ENCODE measurements at regions not wholly inside any gene's neighbourhood (a gene's known extent, or its start where the extent isn't known, plus 50 kb on each side); places are given as distances from the start of the nearest gene placed in this dataset.

DNA sequence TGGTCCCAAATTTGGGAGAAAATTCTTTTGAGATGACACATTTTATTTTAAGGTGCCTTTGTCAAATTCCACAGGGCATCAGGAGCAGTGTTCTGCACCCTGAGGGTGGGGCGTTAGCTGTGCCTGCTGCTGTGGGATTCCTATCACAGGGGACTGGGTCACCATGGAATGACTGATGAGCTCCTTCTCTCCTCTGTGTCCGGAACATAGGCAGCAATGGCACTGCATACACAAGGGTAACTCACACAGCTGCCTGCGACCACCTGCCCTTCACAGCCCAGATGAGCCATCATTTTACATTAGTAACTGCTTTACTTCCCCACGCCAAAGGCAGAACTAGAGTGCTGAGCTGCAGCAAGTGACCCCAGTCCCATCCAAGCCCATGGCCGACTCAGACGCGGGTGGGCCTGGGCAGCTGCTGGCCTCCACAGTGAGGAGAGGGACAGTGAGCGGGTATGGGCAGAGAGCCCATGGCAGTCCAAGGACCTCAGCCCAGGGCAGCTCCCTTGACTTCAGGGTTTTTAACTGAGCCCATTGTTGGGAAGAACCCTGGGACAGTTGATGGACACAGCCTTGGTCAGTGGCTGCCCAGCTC, 93.7 kb downstream of the GADD45G start:
- no peak for DNase-seq

DNA sequence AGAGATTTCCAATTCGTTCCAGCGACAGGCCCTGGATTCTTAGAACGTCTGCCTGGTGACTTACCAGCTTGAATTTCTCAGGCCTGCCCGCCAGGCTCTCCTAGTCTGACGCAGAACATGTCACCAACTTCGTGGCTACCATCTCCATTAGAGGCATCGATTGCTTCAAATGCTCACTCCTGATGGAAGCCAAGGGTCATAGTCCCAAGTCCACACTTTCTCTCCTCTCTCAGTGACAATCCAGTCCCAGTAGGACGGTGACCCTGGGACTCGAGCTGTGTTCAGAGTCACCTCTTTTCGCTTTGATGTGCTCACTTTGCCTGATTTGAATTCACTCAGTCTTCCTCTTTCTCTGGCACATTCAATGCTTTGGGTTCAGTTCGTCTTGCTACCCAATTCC, 94.8 kb downstream of the GADD45G start:
- no peak for DNase-seq

GRCh38 chr9:89701221-89701798, 96.5 kb downstream of the GADD45G start:
- no peak for DNase-seq

DNA sequence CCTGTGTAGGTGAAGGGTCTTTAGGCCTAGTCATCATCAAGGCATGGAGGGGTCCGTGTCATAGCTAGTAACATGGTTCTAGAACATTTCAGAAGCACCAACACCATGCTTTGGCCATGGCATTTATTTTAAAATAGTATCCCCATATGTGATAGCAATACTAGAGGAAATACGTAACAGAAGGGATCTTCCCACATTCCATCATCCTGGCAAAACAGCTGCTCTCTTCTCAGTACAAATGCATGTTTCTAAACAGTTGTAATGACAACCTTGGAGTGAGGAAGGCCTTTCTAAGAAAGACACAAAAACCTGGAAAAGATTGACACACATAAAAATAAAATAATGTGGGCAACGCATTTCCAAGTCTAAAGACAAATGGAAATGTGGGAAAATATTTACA, 97.6 kb downstream of the GADD45G start:
- DNase-seq: no peak

DNA sequence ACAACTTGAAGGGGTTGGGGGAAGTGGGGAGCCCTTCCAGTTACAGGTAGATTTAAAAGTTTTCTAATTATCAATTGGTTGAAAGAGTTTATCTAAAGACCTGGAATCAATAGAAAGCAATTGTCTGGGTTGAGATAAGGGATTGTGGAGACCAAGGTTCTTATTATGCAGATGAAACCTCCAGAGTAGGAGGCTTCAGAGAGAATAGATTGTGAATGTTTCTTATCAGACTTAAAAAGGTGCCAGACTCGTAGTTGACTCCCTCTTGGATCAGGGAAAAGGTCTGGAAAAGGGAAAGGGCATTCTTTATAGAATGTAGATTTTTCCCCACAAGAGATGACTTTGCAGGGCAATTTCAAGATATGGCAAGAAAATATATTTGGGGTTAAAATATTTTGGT, 100.8 kb downstream of the GADD45G start:
- DNase-seq: no peak

DNA sequence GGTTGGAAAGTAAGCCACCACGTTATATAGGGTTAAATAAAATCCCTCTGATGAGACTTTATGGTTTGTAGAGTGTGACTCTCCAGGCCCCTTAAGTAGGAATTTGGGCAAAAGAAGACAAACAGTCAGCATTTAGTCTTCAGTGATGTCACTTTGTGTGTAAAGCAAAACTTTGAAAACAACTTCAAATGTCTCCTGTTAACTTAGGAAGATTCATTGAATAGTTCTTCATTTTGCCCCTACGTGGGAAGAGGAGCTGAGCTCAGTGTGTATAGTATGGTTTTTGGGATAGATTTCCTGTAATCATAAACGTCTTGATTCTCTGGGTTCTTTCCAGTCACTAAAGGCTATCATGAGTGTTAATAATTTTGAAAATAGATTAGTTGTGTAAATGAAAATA, 101.3 kb downstream of the GADD45G start:
- DNase-seq: no peak

DNA sequence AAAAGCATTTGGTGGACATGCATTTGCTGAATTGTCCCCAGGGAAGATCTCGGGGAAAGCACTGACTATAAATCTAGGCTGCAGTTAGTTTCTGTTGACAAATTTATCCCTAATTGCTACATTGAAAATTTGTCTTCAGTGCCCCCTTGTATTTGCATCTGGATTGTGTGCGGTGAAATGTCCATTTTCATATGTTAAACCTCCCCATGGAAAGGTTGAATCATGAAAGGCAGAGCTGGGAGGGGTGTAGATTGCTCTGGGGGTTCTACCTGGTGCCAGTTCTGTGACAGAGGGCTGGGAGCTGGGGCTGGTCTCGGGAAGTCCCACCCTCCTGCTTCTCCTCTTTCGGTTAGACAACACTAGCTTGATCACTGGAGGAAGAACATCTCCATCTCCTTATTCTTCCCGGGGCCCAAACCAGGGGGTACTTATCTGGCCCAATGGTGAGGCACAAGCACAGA, 101.9 kb downstream of the GADD45G start:
- DNase-seq: no peak

- DNase-seq: no peak
These were observed 105.9 kb downstream of the GADD45G start for GRCh38 chr9:89710697-89711096.

DNA sequence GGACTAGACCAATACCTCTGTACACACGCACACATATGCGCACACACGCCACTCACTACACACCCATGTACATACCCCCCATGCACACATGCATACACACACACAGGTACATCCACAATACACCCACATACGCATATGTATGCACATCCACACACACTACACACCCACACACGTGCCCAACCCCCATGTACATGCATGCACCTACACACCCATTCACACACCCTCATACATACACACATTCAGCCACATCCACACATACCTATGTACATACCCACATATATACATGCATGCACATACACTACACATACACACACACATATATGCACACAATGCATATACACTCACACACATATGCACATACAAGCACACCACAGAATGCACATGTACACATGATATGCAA, 107.1 kb downstream of the GADD45G start:
- no peak for DNase-seq

GRCh38 chr9:89712283-89712682, 107.5 kb downstream of the GADD45G start:
- DNase-seq: no peak

DNA sequence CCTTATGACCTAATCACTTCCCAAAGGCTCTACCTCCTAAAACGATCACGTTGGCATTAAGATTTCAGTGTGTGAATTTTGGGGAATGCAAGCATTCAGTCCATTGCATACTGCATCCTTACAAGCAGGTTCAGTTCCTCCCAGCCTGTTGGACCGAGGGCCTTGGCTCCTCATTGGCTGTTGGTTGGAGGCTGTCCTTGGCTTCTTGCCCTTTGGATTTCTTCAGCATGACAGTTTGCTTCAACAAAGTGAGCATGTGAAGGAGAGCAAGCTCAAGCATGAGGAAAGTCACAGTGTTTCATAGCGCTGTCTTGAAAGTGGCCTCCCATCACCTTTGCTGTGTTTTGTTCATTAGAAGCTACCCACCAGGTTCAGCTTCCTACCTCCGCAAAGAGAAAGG, 109.5 kb downstream of the GADD45G start:
- DNase-seq: no peak

- DNase-seq: no peak
These were observed 110.6 kb downstream of the GADD45G start for GRCh38 chr9:89715318-89715858.

DNA sequence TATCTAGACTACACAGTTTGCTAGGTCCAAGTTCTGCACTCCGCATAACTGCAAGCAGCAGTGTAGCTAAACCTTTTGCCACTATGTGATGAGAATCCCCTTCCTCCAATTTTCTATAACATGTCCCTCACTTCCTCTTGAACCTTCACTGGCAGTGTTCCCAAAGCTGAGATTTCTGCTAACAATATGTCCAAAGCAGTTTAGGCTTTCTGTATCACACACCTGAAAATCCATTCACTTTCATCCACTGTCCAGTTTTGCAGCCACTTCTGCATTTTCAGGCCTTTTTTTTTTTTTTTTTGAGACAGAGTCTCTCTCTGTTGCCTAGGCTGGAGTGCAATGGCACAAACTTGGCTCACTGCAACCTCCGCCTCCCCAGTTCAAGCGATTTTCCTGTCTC, 111.1 kb downstream of the GADD45G start:
- DNase-seq: no peak

DNA sequence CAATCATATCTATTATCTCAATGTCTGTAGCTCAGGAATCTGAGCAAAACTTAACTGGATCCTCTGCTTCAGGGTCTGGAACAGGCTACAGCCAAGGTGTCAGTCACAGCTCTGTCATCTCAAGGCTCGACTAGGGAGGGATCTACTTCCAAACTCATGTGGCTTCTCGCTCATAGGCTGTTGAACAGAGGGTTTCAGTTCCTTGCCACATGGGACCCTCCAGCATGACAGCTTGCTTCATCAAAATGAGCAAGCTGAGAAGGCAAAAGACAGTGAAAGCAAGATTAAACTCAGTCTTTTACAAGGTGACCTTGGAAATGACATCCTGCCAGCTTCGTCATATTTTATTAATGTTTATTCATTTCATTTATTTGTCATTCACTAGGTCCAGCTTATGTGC, 111.7 kb downstream of the GADD45G start:
- DNase-seq: no peak

- no peak for DNase-seq
These were observed 113.4 kb downstream of the GADD45G start for GRCh38 chr9:89718176-89718575.

- no peak for DNase-seq
These were observed 113.8 kb downstream of the GADD45G start for GRCh38 chr9:89718651-89719050.

DNA sequence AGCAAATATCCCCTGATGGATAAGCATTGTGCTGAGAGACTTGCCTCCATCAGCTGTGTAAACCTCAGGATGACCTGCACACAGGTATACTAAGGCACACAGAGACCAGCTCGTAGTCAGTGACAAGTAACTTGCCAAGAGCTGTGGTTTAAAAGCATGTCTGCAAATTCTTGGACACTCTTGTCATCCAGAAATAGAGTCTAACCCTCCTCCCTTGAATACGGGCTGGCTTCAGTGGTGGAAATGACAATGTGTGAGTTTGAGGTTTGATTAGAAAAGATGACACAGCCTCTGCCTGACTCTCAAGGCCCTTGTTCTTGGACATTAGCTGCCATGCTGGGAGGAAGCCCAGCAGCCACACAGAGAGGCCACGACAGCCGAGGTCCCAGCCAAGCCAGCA, 114.4 kb downstream of the GADD45G start:
- DNase-seq: no peak

- DNase-seq: no peak
These were observed 115.9 kb downstream of the GADD45G start for GRCh38 chr9:89720696-89721175.

GRCh38 chr9:89721176-89721700, 116.4 kb downstream of the GADD45G start:
- no peak for DNase-seq

DNA sequence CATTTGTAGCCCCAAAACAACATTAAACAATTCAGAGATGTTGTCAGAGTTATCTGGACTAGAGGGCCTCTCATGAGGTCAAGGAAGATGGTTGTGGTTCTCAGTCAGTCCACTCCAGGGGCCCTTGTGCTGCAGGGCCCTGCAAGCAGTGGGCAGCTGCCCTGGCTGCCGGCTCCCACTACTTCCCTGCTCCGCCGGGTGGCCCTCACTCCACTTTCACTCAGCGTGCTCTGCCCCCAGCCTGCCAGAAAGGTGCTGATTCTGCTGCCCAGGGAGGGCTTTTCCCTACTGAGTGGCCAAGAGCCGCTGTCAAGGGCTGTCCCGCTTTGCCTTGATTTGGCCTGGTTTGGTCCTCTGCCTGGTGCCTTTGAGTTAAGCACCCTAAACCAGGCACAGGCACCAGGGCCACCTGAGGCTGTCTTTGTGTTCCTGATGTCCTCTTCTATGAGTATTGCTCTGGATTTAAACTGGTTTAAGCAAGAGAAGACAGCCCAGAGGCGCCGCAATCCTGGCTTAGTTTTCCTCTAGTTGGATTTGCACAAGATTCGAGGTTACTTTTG, 117.2 kb downstream of the GADD45G start:
- no peak for DNase-seq

- no peak for DNase-seq
These were observed 117.9 kb downstream of the GADD45G start for GRCh38 chr9:89722712-89723111.

- peak; percentile 32 for DNase-seq
These were observed 118.8 kb downstream of the GADD45G start for GRCh38 chr9:89723469-89724100.

- DNase-seq: no peak
These were observed 119.8 kb downstream of the GADD45G start for GRCh38 chr9:89724659-89725058.

DNA sequence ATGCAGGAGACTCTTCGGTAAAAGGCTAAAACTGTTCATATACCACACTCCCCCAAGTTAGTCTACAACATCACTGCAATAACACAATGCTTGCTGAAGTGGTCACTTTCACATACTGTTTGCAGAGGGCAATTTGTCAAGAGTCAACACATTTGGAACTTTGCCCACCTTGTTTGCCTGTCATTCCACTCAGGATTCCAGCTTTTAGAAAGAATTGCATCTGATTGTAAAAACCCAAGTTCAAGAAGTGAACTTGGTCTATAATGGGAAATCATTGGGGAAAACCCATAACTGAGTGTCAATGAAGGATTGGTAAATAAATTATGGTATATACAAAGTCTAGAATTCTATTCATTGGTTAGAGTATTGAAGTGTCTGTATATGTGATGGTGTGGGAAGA, 120.5 kb downstream of the GADD45G start:
- no peak for DNase-seq

Data from NCI-H2029 (cell line).